Cardiac muscle cell (in vitro differentiated cells and primary cell): ENCODE measurements at regions not wholly inside any gene's neighbourhood (a gene's known extent, or its start where the extent isn't known, plus 50 kb on each side); places are given as distances from the start of the nearest gene placed in this dataset.

Experiments
- DNase-seq, 2 donors: peaks; one replicate each; pipeline versions ENCODE4 v3.0.0 to v3.0.0-alpha.2; 2010 to 2017; ENCODE audit warnings: low read depth in 1 of 2, low spot score in 1 of 2
- H3K27ac ChIP-seq: fragments of 200-600 bp; sonication (generic); 2 replicates; pipeline ENCODE4 v1.5.1; 2016
- H3K27me3 ChIP-seq: fragments of 200-600 bp; sonication (generic); 2 replicates; pipeline ENCODE4 v1.6.0; 2016; ENCODE audit warnings: control low read depth
- H3K36me3 ChIP-seq: fragments of 200-600 bp; sonication (generic); 2 replicates; pipeline ENCODE4 v1.5.1; 2016; ENCODE audit warnings: control low read depth
- H3K4me1 ChIP-seq: fragments of 200-600 bp; sonication (generic); 2 replicates; pipeline ENCODE4 v1.8.1; 2017; ENCODE audit warnings: low read depth, mild to moderate bottlenecking, mixed run types
- H3K4me3 ChIP-seq: fragments of 200-600 bp; sonication (generic); 2 replicates; pipeline ENCODE4 v1.5.1; 2016; ENCODE audit warnings: mild to moderate bottlenecking
- H3K9me3 ChIP-seq: fragments of 200-600 bp; sonication (generic); 2 replicates; pipeline ENCODE4 v1.5.1; 2017; ENCODE audit warnings: low read depth, mild to moderate bottlenecking, control low read depth
- TF ChIP-seq, protein P1 (sequence below): IDR thresholded peaks from 2 replicates; pipeline ENCODE4 v1.5.1; 2012; ENCODE audit warnings: low read depth, mild to moderate bottlenecking, low read length

DNA sequence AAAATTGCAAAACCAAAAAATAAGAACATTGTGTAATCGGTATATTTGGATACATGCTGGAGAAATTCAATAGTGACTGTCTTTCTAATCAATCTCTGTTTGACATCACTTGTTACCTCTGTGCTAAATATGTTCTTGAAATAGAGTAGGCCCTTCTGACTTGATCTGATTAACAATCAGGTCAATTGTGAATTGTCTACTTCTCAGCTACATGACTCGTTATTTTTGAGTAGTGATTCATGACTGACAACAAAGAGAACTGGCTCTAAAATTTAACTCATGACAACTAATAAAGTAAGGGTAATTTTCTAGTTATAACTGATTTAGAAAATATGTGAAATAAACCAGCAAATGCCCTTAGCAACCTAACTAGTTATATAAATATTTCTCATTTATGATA lies 312.1 kb downstream of the TMX3 start:
- no peaks in the 10 kb centered on the region for H3K36me3 ChIP-seq
- DNase-seq, result no peak

DNA sequence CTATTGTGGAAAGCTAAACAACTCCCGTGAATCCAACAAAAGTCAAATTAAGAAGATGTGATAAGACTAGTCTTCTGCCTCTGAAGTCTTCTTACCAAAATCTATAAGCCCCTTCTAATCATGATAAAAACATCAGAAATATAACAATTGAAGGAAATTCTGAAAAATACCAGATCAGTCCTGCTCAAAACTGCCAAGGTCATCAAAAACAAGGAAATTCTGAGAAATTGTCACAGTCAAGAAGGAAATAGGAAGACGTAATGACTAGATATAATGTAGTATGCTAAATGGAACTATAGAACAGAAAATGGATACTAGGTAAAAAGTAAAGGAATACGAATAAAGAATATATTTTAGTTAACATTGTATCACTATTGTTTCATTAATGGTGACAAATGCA lies 314.0 kb downstream of the TMX3 start:
- Histone ChIP-seq H3K4me1 (no peaks in the 10 kb centered on the region), H3K27ac (no peak overlapping the region), H3K27me3 (no peaks in the 10 kb centered on the region), H3K36me3 (no peaks in the 10 kb centered on the region), H3K9me3 (no peaks in the 10 kb centered on the region), H3K4me3 (no peak overlapping the region)
- no peak for DNase-seq
- TF ChIP-seq, protein P1, sequence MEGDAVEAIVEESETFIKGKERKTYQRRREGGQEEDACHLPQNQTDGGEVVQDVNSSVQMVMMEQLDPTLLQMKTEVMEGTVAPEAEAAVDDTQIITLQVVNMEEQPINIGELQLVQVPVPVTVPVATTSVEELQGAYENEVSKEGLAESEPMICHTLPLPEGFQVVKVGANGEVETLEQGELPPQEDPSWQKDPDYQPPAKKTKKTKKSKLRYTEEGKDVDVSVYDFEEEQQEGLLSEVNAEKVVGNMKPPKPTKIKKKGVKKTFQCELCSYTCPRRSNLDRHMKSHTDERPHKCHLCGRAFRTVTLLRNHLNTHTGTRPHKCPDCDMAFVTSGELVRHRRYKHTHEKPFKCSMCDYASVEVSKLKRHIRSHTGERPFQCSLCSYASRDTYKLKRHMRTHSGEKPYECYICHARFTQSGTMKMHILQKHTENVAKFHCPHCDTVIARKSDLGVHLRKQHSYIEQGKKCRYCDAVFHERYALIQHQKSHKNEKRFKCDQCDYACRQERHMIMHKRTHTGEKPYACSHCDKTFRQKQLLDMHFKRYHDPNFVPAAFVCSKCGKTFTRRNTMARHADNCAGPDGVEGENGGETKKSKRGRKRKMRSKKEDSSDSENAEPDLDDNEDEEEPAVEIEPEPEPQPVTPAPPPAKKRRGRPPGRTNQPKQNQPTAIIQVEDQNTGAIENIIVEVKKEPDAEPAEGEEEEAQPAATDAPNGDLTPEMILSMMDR, result no peak

More for the DNA sequence above, 312.1 kb downstream of the TMX3 start:
- Histone ChIP-seq H3K4me1 (no peaks in the 10 kb centered on the region), H3K9me3 (no peaks in the 10 kb centered on the region), H3K27me3 (no peaks in the 10 kb centered on the region), H3K27ac (no peak overlapping the region), H3K4me3 (no peak overlapping the region)
- TF ChIP-seq, protein P1, result no peak

DNA sequence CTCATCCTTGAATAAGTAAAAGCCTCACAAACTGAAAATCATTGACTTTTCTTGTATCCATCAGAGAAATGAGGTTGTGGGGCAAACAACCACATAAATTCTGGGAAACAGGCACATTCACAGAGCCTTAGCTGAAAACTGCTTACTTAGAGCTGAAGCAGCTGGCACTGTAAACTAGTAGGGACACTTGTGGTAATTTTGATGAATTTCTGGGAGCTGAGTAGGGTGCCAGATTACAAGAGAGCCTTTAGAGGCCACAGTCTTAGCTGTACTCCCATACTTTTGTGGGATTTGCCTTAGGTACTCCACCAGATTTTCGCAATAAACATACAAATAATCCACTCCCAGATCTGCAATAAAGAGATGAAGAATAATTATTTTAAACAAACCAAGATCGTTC lies 315.2 kb downstream of the TMX3 start:
- no peak overlapping the region for H3K4me3 ChIP-seq
- DNase-seq, result no peak
- no peak overlapping the region for H3K27ac ChIP-seq
- H3K27me3 ChIP-seq, result no peaks in the 10 kb centered on the region
- no peaks in the 10 kb centered on the region for H3K4me1 ChIP-seq
- no peaks in the 10 kb centered on the region for H3K9me3 ChIP-seq
- TF ChIP-seq, protein P1, result no peak
- H3K36me3 ChIP-seq, result no peaks in the 10 kb centered on the region

DNA sequence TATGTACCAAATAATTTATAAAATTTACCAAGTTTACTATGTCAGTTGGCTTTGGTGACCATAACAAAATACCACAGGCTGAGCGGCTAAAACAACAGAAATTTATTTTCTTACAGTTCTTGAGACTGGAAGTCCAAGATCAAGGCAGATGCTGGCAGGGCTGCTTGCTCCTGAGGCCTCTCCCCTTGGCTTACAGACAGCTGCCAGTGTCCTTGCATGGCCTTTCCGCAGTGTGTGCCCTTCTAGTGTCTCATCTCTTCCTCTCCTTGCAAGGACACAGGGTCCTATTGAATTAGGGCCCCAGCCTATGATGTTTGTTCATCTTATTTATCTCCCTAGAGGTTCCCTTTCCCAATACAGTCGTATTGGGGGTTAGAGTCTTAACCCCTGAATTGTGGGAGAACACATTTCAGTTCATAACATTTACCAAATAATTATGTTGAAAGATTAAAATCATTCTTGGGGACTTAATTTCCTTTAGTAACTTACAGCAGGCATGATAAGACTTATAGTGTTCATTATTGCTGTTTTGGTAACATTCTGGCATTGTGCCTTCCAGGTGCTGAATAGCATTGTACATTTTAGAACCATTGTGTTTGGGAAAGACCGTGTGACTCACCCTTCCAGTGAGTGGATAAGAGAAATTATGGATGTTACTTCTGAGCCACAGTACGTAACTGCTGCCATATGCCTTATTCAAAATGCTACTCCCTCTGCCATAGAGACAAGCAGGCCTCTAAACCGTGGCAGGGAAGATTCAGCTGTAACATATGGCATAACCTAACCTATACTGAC lies 317.5 kb downstream of the TMX3 start:
- DNase-seq, result no peak
- Histone ChIP-seq H3K4me3 (no peak overlapping the region), H3K4me1 (no peaks in the 10 kb centered on the region), H3K9me3 (no peaks in the 10 kb centered on the region), H3K27me3 (no peaks in the 10 kb centered on the region), H3K27ac (no peak overlapping the region), H3K36me3 (no peaks in the 10 kb centered on the region)
- TF ChIP-seq, protein P1, result no peak

DNA sequence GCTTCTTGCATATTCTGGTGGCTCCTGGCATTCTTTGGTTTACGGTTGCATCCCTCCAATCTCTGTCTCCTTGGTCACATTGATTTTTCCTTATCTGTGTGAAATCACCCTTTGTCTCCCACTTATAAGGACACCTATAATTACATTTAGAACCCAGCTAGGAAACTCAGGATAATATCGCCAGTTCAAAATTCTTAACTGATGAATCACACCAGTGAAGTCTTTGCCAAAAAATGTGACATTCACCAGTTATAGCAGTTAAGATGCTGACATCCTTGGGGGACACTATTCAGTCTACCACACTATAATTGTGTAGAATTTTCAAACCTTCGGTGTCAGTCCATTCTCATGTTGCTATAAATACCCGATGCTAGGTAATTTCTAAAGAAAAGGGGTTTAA lies 320.2 kb downstream of the TMX3 start:
- Histone ChIP-seq H3K9me3 (no peaks in the 10 kb centered on the region), H3K4me1 (no peaks in the 10 kb centered on the region), H3K27ac (no peak overlapping the region), H3K36me3 (no peaks in the 10 kb centered on the region), H3K27me3 (no peaks in the 10 kb centered on the region), H3K4me3 (no peak overlapping the region)
- DNase-seq, result no peak
- TF ChIP-seq, protein P1, result no peak
